OCI-LY1 (cell line): ENCODE measurements at regions not wholly inside any gene's neighbourhood (a gene's known extent, or its start where the extent isn't known, plus 50 kb on each side); places are given as distances from the start of the nearest gene placed in this dataset.

Experiments used
- H2AFZ ChIP-seq: fragments of 200-600 bp; sonication (generic), shearing (Covaris generic); 2 replicates; pipeline ENCODE4 v1.6.0; 2014; ENCODE audit warnings: antibody characterized with exemption, mild to moderate bottlenecking, low read length
- H3F3A ChIP-seq: fragments of 200-600 bp; sonication (generic), shearing (Covaris generic); 2 replicates; pipeline ENCODE4 v1.6.0; 2014; ENCODE audit warnings: mild to moderate bottlenecking, antibody characterized with exemption, low read length, moderate library complexity; ENCODE audit not compliant: insufficient read depth
- H3K27ac ChIP-seq: fragments of 200-600 bp; sonication (generic); 2 replicates; pipeline ENCODE4 v1.5.1; 2014; ENCODE audit warnings: low read length, mixed run types, mild to moderate bottlenecking, low read depth; ENCODE audit not compliant: poor library complexity, severe bottlenecking
- H3K27me3 ChIP-seq: fragments of 200-600 bp; sonication (generic); 2 replicates; pipeline ENCODE4 v1.6.0; 2014; ENCODE audit warnings: antibody characterized with exemption, mild to moderate bottlenecking, low read length, moderate library complexity; ENCODE audit not compliant: insufficient read depth
- H3K36me3 ChIP-seq: fragments of 200-600 bp; sonication (generic); 2 replicates; pipeline ENCODE4 v1.6.1; 2014; ENCODE audit warnings: mild to moderate bottlenecking, antibody characterized with exemption, low read length, moderate library complexity, mixed read lengths; ENCODE audit not compliant: insufficient read depth
- H3K4me1 ChIP-seq: fragments of 200-600 bp; sonication (generic); 2 replicates; pipeline ENCODE4 v1.5.1; 2014; ENCODE audit warnings: mild to moderate bottlenecking, low read length, moderate library complexity; ENCODE audit not compliant: insufficient read depth, severe bottlenecking
- H3K4me2 ChIP-seq: fragments of 200-600 bp; sonication (generic), shearing (Covaris generic); 2 replicates; pipeline ENCODE4 v1.6.1; 2014; ENCODE audit warnings: low read length
- H3K4me3 ChIP-seq: fragments of 200-600 bp; sonication (generic); 2 replicates; pipeline ENCODE4 v1.5.1; 2014; ENCODE audit warnings: low read length, low read depth, mild to moderate bottlenecking, mixed read lengths; ENCODE audit not compliant: poor library complexity, severe bottlenecking
- H3K79me2 ChIP-seq: fragments of 200-600 bp; shearing (Covaris generic); 2 replicates; pipeline ENCODE4 v1.6.1; 2016; ENCODE audit warnings: mixed run types, low read length, mixed read lengths; ENCODE audit not compliant: insufficient read depth
- H3K9ac ChIP-seq: fragments of 200-600 bp; sonication (generic), shearing (Covaris generic); 2 replicates; pipeline ENCODE4 v1.6.1; 2014; ENCODE audit warnings: mild to moderate bottlenecking, low read length, mixed read lengths
- H3K9me2 ChIP-seq: fragments of 200-600 bp; sonication (generic), shearing (Covaris generic); 2 replicates; pipeline ENCODE4 v1.6.1; 2014; ENCODE audit warnings: low read depth, mild to moderate bottlenecking, low read length, mixed read lengths
- H3K9me3 ChIP-seq: fragments of 200-600 bp; shearing (Covaris generic); 2 replicates; pipeline ENCODE4 v1.6.1; 2014; ENCODE audit warnings: low read length, mixed read lengths
- H4K20me1 ChIP-seq: fragments of 200-600 bp; sonication (generic), shearing (Covaris generic); 2 replicates; pipeline ENCODE4 v1.6.0; 2016; ENCODE audit warnings: mild to moderate bottlenecking, low read length; ENCODE audit not compliant: insufficient read depth
- EZH2 ChIP-seq: fragments of 200-600 bp; sonication (generic), shearing (Covaris generic); IDR thresholded peaks from 2 replicates; pipeline ENCODE4 v1.8.0; 2017; ENCODE audit warnings: borderline replicate concordance, mixed run types, mild to moderate bottlenecking, antibody characterized with exemption, low read length, moderate library complexity, mixed read lengths
- TF ChIP-seq, protein P1 (sequence below): fragments of 200-600 bp; sonication (generic), shearing (Covaris generic); IDR thresholded peaks from 2 replicates; pipeline ENCODE4 v1.5.1; 2017; ENCODE audit warnings: mild to moderate bottlenecking, antibody characterized with exemption, low read length, moderate library complexity, mixed read lengths

DNA sequence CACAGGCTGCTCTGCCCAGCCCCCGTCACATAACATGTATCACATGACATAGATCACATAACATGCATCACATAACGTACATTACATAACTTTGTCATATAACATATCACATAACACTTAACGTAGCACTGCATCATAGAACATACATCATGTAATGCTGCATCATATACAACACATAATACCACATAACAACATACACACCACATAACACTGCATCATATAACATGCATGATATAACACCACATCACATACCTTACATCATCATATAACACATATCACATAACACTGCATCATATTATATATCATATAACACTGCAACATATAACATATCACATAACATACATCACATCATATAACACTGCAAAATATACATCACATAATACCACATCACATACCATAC, 83.8 kb downstream of the AXIN2 start:
- Histone ChIP-seq H3F3A (no peaks in the 10 kb centered on the region), H3K9me2 (no peaks in the 10 kb centered on the region), H3K4me3 (no peak overlapping the region), H3K27me3 (no peaks in the 10 kb centered on the region), H2AFZ (no peak overlapping the region), H3K4me2 (no peak overlapping the region), H3K79me2 (no peaks in the 10 kb centered on the region), H3K27ac (no peak overlapping the region), H3K36me3 (no peaks in the 10 kb centered on the region; the same call in 1 of the 2 replicates), H4K20me1 (no peaks in the 10 kb centered on the region), H3K4me1 (no peaks in the 10 kb centered on the region), H3K9me3 (no peaks in the 10 kb centered on the region), H3K9ac (no peak overlapping the region)
- no peak for TF ChIP-seq EZH2
- TF ChIP-seq, protein P1, sequence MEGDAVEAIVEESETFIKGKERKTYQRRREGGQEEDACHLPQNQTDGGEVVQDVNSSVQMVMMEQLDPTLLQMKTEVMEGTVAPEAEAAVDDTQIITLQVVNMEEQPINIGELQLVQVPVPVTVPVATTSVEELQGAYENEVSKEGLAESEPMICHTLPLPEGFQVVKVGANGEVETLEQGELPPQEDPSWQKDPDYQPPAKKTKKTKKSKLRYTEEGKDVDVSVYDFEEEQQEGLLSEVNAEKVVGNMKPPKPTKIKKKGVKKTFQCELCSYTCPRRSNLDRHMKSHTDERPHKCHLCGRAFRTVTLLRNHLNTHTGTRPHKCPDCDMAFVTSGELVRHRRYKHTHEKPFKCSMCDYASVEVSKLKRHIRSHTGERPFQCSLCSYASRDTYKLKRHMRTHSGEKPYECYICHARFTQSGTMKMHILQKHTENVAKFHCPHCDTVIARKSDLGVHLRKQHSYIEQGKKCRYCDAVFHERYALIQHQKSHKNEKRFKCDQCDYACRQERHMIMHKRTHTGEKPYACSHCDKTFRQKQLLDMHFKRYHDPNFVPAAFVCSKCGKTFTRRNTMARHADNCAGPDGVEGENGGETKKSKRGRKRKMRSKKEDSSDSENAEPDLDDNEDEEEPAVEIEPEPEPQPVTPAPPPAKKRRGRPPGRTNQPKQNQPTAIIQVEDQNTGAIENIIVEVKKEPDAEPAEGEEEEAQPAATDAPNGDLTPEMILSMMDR, result no peak

DNA sequence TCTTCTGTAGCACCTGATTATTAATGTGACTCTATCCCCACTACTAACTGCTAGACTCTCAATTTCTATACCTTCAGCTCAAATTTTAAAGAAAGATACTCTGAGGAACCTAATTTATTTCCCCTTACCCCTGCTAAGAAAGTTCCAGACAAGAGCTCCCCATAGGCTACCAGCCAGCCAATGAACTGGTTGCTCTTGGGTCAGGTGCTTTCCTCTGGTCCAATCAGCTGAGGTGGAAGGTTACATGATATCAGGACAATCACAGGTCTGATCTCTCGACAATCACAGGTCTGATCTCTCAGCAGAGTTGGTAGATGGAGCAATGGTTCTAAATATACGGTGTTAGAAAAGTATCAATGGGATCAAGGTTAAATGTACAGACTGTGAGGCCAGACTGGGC, 86.8 kb downstream of the AXIN2 start:
- H3F3A ChIP-seq, result no peaks in the 10 kb centered on the region
- no peak overlapping the region for H2AFZ ChIP-seq
- no peaks in the 10 kb centered on the region for H3K27me3 ChIP-seq
- no peak overlapping the region for H3K4me3 ChIP-seq
- no peak overlapping the region for H3K4me2 ChIP-seq
- no peak overlapping the region for H3K27ac ChIP-seq
- no peaks in the 10 kb centered on the region for H3K4me1 ChIP-seq
- no peaks in the 10 kb centered on the region for H3K79me2 ChIP-seq
- no peaks in the 10 kb centered on the region for H4K20me1 ChIP-seq
- no peak for TF ChIP-seq EZH2
- TF ChIP-seq, protein P1, result no peak
- H3K36me3 ChIP-seq, result no peaks in the 10 kb centered on the region; the same call in 1 of the 2 replicates
- no peaks in the 10 kb centered on the region for H3K9me3 ChIP-seq
- H3K9me2 ChIP-seq, result no peaks in the 10 kb centered on the region
- H3K9ac ChIP-seq, result no peak overlapping the region

DNA sequence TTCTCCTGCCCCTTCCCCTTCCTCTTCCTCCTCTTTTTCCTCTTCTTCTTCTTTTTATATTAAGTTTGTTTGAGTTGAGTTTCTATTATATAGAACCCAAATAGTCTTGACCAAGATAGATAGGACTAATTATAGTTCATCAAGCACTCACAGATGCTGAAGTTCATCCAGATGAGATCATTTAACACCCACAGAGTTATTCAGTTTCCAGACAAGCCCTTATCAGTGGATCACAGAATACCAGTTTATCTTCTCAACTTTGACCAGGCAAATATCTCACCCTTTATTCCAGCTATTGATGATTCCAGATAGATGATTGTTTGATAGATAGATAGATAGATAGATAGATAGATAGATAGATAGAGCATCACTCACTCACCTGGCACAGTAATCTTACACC, 87.5 kb downstream of the AXIN2 start:
- Histone ChIP-seq H4K20me1 (no peaks in the 10 kb centered on the region), H3K27ac (no peak overlapping the region), H3K9me2 (no peaks in the 10 kb centered on the region), H3K4me2 (no peak overlapping the region), H2AFZ (no peak overlapping the region), H3K9ac (no peak overlapping the region), H3F3A (no peaks in the 10 kb centered on the region), H3K4me1 (no peaks in the 10 kb centered on the region), H3K36me3 (no peaks in the 10 kb centered on the region; the same call in 1 of the 2 replicates), H3K79me2 (no peaks in the 10 kb centered on the region), H3K27me3 (no peaks in the 10 kb centered on the region), H3K9me3 (no peaks in the 10 kb centered on the region), H3K4me3 (no peak overlapping the region)
- TF ChIP-seq, protein P1, result no peak
- no peak for TF ChIP-seq EZH2
